ENCODE measurements at regions not wholly inside any gene's neighbourhood (a gene's known extent, or its start where the extent isn't known, plus 50 kb on each side); places are given as distances from the start of the nearest gene placed in this dataset.

GRCh38 chr2:855177-855576, 95.5 kb upstream of the SNTG2 start:
- TF ChIP-seq, protein P1, sequence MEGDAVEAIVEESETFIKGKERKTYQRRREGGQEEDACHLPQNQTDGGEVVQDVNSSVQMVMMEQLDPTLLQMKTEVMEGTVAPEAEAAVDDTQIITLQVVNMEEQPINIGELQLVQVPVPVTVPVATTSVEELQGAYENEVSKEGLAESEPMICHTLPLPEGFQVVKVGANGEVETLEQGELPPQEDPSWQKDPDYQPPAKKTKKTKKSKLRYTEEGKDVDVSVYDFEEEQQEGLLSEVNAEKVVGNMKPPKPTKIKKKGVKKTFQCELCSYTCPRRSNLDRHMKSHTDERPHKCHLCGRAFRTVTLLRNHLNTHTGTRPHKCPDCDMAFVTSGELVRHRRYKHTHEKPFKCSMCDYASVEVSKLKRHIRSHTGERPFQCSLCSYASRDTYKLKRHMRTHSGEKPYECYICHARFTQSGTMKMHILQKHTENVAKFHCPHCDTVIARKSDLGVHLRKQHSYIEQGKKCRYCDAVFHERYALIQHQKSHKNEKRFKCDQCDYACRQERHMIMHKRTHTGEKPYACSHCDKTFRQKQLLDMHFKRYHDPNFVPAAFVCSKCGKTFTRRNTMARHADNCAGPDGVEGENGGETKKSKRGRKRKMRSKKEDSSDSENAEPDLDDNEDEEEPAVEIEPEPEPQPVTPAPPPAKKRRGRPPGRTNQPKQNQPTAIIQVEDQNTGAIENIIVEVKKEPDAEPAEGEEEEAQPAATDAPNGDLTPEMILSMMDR (IDR thresholded peaks at IDR 0.05), result no peak
- TF ChIP-seq POLR2A (IDR thresholded peaks at IDR 0.05), result no peak
